Fibroblast of skin of back (primary cell): ENCODE measurements at regions not wholly inside any gene's neighbourhood (a gene's known extent, or its start where the extent isn't known, plus 50 kb on each side); places are given as distances from the start of the nearest gene placed in this dataset.

ENCODE experiments used
- DNase-seq: peaks from one replicate; pipeline ENCODE4 v3.0.0-alpha.2; 2013

DNA sequence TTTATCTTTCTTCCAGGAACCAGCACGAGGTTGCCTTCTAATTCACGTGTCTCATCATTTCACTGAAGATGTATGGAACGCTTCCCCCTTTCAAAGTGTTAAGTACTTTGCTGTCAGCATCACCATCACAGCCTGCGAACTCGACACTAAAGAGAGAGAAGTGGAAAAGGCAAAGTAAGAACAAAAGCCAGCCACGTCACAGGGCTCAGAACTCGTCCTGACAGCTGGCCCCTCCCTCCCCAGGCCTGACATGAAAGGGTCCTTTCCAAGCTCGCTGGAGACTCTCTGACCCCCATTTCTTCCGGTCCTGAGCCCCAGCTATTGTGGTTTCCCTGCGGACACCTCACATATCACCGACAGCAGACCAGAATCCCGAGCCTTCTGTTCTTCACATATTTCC is 177.8 kb upstream of the NTM start:
- no peak for DNase-seq

DNA sequence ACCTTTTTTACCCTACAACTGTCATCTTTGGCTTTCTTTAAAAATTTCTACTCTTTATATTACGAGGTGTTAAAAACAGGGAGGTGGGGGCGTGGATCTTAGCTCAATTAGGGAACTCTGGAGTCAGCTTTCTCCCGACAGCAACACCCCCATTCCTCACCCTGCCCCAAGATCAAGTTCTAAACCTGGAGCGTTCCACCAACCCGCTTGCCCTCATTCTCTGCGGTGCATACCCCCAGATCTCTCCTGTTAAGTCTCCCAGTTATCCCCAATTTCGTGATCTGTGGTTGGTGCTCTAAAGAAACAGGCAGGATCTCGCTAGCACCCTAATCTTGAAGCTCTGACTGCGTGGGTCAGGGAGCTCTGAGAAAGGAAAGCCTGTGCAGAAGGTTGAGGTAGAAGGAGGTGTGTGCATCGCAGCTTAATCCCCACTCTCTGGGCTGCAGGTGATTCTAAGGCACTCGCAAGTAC is 177.3 kb upstream of the NTM start:
- no peak for DNase-seq

DNA sequence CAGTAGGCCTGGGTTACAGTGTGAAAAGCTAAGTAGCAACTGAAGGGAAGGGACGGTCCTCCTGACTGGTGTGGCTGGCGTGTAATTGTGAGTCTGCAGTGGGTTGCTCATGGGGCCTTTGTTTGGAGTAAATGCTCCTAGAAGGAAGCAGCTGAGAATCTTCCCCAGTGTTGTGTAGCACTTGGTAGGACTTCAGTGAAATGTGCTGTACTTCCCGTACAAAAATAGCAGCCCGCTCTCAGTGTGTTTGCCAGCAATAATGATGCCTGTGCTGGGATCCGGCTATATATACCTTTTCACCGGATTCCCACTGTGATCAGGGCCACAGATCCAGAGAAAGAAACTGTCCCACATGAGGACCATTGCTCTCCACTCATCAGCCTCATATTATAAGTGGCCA is 175.7 kb upstream of the NTM start:
- no peak for DNase-seq

DNA sequence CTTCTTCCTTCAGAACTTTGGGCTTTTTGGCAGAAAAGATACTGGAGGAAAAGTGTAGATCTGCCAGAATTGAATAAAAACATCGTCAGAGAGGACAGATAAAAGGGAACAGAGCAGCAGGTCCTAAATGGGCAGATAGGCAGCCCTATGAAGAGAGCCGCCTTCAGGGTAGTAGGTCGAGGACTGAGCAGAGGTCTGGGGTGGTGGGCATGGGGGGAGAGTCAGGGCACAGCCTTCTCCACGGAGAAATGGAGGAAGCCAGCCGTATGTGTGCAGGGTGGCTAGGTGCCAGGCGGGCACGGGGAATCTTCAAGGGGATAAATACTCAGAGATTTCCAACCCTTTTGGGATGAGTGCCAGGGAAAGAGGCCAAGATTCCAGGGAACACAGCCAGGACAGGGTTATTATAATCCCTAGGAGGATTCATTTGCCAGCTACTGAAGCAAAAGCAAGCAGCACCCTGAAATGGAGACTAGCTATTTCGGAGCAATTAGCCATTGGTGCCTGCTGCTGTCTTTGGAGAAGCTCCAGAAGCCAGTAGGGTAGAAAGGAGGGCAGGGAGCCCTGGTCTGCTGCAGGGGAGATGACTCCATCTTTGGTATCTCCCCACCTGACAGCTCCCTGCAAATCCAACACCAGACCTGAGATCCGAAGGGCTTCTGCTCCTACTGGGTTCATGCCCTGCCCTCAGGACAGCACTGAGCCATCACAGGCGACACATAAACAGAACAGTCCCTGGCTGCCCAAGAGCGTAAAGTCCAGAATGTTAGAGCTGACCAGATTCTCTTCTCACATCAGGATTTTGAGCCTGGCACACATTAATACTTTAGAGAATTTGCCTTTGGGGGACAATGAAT is 174.5 kb upstream of the NTM start:
- peak; percentile 81 for DNase-seq

DNA sequence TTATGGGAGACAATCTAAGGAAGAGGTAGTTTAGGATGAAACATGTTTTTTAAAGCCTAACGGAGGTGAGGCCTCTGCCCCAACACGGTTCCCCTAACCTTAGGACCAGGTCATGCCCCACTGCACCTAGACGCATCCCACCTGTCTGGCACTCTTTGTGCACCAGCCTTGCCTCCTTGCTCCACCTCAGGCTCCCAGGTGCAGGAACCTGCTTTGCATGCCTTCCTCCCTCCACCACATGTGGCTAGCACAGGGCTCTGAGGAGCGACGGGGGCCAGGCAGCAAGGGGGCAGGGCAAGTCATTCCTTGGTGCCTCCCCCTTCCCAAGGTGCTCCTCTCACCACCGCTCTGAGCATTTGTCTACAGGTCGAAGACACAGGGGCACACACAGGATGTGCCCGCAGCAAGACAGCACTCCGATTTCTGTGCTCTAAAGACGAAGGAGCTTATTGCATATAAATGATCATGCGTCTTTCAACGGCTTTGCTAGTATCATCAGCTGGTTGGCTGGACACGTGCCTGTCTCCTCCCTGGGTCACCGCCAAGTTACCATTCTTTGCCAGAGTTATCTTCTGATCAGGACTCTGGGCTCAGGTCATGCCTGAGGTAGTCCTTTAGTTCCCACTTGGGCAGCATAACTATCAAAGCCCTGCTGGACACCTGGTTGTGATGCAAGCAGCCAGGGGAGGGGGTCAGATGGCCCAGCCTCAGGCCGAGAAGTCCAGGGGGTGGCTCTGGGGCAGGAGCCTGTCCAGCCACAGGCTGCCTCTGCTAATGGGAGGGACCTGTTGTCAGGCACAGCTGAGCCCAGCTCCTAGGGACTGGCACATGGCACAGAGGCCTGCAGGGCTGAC is 172.0 kb upstream of the NTM start:
- no peak for DNase-seq

DNA sequence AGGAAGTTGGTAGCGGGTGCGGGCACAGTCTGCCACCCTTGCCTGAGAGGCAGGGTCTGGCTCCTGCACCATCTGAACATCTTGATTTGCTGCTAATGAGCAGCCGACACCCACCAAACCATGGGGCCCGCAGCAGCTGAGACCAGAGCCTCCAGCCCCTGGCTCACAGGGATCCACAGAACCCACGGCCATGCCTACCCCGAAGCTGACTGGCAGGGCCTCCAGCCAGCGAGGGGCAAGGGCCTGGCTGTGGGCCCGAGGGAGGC is 171.5 kb upstream of the NTM start:
- no peak for DNase-seq

DNA sequence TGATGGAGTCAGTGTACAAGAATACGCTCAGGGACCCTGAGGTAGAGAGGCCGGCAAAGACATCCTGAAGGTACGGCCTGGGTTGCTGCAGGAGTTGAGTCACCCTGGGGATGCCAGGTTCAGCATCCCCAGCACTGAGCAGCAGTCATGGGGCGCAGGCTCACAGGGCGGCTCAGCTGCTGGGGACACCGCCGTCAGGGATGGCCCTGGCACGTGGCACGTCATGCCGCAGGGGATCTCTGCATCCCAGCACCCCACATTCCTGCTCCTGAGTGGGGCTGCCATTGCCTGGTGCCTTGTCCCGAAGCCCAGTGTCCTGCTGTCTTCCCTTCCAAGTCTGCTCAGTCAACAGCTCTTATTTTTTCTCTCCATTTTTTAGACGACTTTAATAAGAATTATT is 168.7 kb upstream of the NTM start:
- DNase-seq: no peak

DNA sequence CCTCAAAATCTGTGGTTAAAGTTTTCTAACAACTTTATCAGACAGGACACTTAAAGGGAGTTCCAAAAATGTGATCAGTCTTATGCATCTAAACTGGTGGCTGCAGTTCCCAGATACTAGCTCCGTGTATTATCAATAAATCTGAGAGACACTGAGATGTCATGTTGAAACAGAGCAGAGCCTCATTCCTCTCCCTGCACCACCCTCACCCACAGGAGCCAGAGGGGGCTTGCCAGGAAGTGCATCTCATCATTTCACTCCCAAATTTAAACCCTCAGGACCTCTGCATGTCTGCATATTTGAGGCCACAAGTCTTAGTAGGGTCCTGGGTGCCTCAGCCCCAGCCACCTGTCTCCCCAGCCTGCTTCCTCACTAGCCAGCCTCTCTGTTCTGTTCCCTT is 167.4 kb upstream of the NTM start:
- no peak for DNase-seq

DNA sequence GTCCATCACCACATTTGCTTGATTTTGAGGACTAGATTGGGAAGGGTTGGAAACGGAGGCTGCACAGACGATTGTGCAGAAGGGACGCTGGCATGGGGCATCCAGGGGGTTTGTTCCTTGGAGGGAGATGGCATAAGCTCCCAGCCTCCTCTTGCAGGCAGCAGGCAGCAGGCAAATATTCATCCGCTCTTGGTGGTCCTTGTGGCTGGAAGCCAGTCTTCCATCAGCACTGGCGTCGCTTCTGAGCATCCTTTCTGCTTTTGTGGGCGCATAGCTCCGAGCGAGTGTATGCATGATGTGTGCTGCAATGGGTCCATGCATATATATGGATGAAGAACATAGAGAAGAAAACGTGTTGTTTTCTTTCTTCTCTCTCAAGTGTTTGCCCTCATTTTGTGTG is 166.1 kb upstream of the NTM start:
- no peak for DNase-seq

DNA sequence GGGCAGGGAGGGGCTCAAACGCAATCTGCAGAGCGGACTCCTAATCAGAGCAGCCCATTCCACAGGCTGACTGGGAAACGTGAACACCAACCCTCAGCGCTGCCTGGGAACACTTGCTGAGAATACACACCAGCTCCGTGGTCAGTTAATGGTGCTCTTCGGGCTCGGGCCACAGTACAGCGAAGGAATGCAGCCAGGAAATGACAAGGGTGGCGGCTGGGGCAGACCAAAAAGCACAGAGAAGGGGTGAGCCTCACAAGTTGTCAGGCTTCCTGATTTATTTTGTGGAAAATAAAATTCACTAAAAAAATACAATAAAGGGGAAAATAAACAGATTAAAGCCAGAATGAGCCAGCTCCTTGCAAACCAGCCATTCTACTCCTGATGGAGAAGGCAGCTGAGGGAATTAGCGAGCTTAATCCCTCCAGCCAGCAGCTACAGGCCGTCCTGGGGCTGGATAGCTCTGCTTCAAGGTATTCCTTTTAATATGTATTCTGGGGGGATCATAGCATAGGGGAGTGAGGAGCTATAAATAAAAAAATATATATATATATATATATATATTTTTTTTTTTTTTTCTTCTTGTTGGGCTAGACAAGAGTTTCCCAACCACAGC is 165.5 kb upstream of the NTM start:
- peak; percentile 38 for DNase-seq

DNA sequence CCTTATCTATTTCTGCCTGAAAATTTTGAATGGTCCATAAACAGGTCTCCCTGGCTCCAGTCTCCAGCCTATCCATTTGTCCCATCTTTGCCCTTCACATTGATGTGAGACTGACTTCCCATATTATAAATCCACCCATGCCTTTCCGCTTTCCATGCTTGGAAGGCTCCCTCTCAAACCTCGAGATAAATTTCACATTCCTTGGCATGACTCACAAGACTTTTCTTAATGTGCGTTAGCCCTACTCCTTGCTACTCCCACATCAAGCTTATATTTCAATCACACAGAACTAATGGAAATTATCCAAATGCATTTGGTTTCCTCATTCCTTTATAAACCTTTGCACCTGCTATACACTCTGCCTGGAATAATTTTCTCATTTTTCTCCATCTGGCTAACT is 163.7 kb upstream of the NTM start:
- peak; percentile 21 for DNase-seq

DNA sequence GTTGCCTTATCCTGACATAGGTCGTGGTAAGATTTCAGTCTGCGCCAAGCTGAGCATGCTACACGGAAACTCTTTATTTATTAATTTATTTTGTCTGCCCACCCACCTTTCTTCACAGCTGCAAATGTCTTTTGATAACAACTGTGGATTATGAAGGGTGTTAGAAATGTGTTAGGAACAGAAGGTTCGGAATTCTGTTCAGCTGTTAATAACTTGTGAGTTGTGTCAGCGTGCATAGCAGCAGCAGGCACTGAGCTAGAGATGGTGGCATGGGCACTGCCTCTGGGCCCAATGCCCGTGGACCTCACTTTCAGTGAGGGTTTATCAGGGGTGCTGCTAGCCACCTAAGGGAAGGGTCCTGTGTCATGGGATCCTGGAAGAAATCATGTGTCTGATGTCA is 162.5 kb upstream of the NTM start:
- DNase-seq: no peak

DNA sequence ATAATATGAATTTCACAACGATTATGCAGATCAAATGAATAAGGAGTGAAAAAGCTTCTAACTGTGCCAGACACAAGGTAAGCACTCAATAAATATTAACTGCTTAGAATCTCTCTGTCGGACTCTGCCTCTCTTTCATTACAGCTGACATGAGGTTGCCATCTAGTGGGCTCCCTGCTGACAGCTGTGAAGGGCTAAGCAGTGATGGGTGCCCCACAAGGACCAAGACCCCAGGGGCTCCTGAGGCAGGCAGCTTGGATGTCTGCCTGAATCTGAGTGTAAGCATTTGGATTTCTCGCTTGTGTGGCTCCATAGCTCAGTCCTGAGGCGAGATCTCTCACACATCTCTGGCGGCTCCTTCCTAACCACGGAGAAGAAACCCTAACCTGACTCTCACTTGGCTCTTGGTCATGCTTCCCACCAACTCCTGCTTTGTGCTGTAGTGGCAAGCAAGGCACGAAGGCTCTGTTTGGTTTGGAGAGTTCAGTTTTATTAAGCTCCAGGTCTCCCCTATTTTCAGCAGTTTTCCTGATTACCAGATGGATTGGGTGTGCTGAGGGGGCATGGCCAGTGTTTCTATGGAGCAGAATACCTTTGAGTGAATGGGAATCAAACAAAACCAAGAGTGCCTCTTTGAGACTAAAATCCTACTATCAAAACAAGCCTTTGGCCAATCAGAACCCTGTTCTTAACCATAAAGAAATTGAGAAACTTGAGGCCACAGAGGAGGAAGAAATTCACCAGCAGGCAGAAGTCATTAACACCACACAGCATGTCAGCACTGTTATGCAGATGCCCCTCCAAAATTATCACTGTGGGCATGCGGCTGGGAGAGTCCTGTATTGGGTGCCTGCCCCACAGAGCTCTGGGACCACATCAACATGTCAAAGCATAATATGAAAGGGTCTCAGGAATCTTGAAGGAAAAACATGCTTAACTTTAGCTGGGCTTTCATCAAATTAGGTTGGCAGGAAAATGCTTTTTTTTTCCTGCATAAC is 152.8 kb upstream of the NTM start:
- DNase-seq: peak; percentile 28

DNA sequence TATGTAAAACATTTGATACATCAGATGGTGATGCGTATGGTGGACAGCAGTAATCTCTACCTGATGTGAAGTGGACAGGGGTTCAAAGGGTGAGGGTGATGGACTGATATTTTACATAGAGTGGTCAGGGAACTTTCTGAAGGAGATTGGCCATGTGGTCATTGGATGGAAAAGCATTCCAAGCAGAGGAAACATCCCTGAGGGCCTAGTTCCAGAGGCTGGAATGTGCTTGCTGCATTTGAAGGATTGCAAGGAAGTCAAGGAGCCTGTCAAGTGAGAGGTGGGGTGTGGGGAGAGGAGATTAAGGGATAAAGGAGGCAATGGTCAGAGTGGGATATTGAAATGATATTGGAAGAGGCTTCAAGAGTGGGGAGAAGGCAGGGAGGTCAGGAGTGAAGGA is 151.9 kb upstream of the NTM start:
- no peak for DNase-seq

DNA sequence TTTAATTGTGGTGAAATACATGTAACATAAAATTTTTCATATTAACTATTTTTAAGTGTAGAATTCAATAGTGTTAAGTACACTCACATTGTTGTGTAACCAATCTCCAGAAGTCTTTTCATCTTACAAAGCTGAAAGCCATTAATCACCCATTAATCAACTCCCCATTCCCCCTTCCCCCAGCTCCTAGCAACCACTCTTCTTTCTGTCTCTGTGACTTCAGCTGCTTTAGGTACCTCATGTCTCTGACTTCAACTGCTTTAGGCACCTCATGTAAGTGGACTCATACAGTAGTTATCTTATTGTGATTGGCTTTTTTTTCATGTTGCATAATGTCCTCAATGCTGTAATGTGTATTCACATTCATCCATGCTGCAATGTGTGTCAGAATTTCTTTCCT is 150.8 kb upstream of the NTM start:
- DNase-seq: no peak

DNA sequence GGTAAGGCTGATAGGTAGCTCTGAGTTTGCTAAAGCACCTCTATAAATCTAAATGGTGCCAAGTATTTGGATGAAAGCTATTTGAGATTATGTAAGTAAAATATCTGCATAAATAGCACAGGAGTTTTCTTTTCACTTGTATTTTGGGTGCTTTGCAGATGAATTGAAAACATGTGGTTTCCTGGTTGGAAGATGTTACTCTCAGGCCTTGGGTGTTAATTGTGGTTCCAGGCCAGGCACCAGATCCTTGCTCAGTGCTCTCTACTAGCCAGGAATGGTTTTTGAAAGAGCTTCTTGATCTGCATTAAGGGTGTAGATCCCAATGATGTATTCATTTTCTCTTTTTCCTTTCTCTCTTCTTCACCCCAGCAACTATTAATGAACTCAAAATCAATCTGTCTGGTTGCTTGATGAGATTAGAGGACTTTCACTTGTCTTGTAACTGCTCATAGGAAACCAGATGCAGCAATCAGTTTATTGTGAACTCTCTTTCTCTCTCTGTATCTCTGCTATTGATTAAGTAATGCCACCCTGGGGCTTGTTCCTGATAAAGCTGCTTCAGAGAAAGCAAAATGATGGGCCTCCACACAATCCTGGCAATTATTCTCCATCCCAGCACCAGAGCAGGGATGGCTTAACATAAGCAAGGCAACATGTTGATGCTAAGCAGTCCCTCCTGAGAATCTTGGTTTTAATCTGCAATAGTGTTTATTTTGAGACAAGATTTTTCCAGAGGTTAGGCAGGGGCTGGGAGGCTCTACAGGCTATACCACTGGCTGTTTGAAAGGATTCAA is 147.0 kb upstream of the NTM start:
- no peak for DNase-seq

DNA sequence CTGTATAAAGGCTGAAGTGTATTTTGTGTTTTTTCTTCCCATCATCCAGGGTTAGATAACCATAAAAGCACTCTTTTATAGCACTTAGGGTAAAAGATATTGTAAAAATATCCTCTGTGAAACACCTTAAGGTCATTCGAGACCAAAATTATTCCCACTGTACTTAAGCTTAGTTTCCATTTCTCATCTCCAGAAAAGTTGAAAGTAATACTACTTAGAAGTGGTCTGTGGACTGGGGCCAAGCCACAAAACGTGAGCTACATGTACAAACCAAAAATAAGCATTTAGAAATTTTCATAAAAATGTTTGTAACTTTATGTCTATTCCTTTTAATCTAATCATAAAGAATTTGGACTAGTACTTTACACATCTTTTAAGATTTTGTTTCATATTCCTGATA is 142.0 kb upstream of the NTM start:
- DNase-seq: no peak

DNA sequence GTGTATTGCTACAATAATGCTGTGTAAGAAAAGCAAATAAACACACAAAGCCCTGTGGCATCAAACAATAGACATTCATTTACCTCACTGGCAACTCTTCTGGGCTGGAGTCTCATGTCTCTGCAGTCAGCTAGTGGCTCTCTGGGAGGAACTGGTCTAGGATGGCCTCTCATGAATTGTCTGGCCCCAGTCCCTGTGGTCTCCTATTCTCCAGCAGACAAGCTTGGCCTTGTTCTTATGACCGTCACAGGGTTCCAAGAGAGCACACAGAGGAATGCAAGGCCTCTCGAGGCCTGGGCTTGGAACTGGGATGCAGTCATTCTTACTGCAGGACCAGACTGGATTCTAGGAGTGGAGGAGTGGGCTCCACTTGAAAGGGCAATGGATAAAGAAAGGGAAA is 141.2 kb upstream of the NTM start:
- DNase-seq: no peak

DNA sequence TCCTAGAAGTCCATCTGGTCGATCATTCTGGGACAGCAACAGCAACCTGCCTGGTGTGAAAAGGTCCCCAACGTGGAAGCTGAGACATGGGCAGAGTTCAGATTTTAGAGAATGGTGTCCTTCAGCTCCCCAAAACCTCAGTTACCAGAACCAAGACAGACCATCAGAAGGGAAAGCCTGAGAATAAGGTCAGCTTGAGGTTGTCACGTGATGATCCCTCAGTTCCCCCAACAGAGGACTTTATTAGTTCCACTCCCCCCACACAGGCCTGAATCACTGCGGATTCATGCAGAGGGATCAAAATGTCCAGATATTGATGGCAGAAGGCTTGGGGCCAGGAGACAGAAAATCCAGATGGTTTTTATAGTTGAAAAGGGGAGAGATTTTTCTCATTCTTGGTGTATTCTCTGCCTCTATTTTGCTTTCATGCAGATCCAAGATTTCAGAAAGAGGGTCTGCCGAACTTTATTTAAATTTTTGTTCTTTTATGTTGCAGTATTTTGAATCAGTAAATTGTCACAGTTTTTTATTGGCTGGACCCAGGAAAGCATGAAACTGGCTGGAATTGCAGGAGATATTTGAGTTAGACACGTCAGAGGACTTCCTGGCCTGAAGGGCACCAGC is 139.0 kb upstream of the NTM start:
- no peak for DNase-seq

DNA sequence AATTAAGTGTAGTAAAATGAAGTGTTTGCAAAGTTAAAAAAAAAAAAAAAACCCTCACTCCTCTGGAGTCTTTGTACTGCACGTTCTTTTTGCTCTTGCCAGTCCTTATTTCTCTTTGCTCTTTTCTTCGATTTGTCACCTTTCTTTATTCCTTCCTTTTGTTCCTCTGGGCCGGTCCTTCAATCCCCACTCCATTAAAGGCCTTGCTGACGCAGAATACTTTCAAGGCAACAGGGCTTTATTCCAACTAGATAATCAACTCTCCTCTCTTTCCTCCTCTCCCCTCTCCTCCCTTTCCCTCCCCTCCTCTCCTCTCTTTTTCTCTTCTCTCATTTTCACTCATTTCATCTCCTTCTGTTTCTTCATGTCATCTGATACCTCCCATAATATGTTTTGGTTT is 138.2 kb upstream of the NTM start:
- DNase-seq: no peak

DNA sequence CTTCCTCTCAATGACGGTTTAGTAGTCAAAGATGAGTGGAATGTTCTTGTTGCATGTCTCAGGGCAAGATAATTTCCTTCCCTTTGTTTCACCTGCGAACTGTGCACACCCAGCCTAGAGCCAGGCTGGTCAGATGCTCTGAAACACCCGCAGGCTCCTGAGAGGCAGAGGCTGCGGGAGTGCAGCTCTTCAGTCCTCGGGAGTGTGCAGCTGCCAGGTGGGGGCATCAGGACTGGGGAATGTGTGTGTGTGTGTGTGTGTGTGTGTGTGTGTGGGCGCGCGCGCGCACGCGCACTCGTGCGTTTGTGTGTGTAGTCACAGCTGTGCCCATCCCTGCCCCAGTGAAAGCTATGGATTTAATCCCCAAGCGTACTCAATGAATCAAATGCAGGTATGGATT is 136.2 kb upstream of the NTM start:
- DNase-seq: no peak
